Stomach smooth muscle (tissue), 2 donors: ENCODE measurements at regions not wholly inside any gene's neighbourhood (a gene's known extent, or its start where the extent isn't known, plus 50 kb on each side); places are given as distances from the start of the nearest gene placed in this dataset.

Source experiments
- H3K27ac ChIP-seq: one replicate; pipeline ENCODE4 v1.7.0; 2013; ENCODE audit warnings: mild to moderate bottlenecking, low read length, inconsistent platforms
- H3K27me3 ChIP-seq, 2 donors: one replicate each; pipeline ENCODE4 v1.7.0; 2013; ENCODE audit warnings: low read length in 2 of 2; ENCODE audit not compliant: insufficient read depth in 2 of 2, control insufficient read depth in 1 of 2
- H3K36me3 ChIP-seq, 2 donors: one replicate each; pipeline ENCODE4 v1.7.0; 2013; ENCODE audit warnings: low read length in 2 of 2; ENCODE audit not compliant: control insufficient read depth in 2 of 2, insufficient read depth in 2 of 2
- H3K4me1 ChIP-seq: one replicate; pipeline ENCODE4 v1.7.0; 2013; ENCODE audit warnings: low read length; ENCODE audit not compliant: control insufficient read depth, insufficient read depth
- H3K4me3 ChIP-seq, 2 donors: one replicate each; pipeline ENCODE4 v1.7.0; 2013; ENCODE audit warnings: low read length in 2 of 2
- H3K9ac ChIP-seq, 2 donors: one replicate each; pipeline ENCODE4 v1.7.0; 2013; ENCODE audit warnings: low read length in 2 of 2, mild to moderate bottlenecking in 1 of 2
- H3K9me3 ChIP-seq, 2 donors: one replicate each; pipeline ENCODE4 v1.7.0; 2013; ENCODE audit warnings: low read length in 2 of 2; ENCODE audit not compliant: control insufficient read depth in 2 of 2
- donor health status: healthy.
- donor health status: Pancreatic carcinoma.

DNA sequence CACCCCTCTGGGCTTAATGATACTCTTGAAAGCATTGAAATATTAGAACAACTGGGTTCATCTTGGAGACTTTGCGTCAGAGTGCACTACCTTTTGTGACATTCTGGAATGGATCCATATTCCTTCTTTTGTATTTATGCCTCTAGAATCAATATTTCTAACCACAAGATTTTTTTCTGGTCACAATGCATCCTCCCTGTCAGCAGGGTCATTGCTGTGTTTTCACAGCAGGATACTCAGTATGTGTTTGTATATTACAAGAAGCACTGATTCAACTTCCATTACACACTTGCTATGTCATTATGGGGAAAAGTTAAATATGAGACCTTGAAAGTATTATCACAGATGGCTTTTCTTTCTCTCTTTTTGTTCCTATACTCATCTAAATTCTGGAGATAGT, 370.0 kb downstream of the HS3ST3B1 start:
- Histone ChIP-seq H3K9me3 (no peaks in the 10 kb centered on the region), H3K4me3 (no peak overlapping the region)

DNA sequence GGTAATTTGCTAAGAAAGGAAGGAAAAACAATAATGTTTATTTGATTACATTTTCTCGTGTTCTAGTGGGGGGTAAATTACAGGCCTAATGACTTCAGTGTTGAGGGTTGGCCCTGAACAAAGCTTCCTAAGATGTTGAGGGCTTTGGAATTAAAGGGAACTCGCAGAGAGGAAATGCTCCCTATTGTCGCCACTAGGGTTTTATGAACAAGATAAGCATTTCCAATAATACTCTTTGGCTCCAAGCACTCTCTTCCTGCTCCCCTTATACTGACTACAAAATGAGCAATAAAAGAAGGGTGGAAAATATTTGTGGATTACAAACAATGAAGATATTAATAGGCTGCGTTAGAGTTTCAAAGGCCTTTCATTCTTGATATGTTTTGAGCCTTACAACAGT, 363.6 kb downstream of the HS3ST3B1 start:
- H3K4me3 ChIP-seq = no peak overlapping the region
- H3K4me1 ChIP-seq = no peaks in the 10 kb centered on the region
- H3K36me3 ChIP-seq = no peaks in the 10 kb centered on the region
- H3K9ac ChIP-seq = no peak overlapping the region
- H3K27ac ChIP-seq = no peak overlapping the region
- H3K27me3 ChIP-seq = no peaks in the 10 kb centered on the region
- no peaks in the 10 kb centered on the region for H3K9me3 ChIP-seq

More for the DNA sequence above, 370.0 kb downstream of the HS3ST3B1 start:
- H3K27me3 ChIP-seq = no peaks in the 10 kb centered on the region
- no peaks in the 10 kb centered on the region for H3K36me3 ChIP-seq
- H3K27ac ChIP-seq = no peak overlapping the region
- no peaks in the 10 kb centered on the region for H3K4me1 ChIP-seq
- no peak overlapping the region for H3K9ac ChIP-seq

DNA sequence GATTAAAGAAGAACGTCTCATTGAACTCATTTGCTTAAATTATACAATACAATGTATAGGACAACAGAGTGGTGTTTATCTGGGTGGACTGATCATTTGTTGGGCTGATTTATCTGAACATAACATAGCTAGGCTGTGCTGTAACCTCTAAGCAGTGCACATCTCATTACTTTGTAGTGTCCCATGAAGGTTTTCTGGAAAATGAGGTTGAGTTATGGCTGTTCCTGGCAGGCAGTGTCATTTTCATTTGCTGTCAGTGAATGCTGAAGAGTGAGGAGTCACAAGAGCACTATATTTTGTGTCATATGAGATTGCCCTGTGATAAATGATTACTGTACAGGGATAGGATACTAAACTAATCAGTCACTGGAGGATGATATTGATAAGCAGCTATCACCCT, 340.2 kb downstream of the HS3ST3B1 start:
- Histone ChIP-seq H3K27ac (no peak overlapping the region), H3K27me3 (no peaks in the 10 kb centered on the region), H3K9me3 (no peaks in the 10 kb centered on the region), H3K4me1 (no peaks in the 10 kb centered on the region), H3K9ac (no peak overlapping the region), H3K36me3 (no peaks in the 10 kb centered on the region), H3K4me3 (no peak overlapping the region)

DNA sequence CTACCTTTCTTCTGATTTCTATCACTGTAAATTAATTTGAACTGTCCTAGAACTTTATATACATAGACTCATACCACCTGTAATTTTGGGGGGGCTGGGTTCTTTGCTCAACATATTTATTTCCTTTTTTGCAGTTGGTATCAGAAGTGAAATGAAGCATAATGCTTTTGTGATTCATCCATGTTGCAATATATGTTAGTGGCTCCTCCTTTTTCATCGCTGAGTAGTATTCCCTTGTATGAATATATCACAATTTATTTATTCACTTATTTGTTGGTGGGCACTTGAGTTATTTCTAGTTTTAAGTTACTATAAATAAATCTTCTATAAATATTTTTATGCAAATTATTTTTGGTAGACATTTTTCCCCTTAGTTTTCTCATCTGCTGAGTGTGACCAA, 336.4 kb downstream of the HS3ST3B1 start:
- Histone ChIP-seq H3K36me3 (no peaks in the 10 kb centered on the region), H3K27me3 (no peaks in the 10 kb centered on the region), H3K9me3 (no peaks in the 10 kb centered on the region), H3K4me1 (no peaks in the 10 kb centered on the region), H3K27ac (no peak overlapping the region), H3K4me3 (no peak overlapping the region), H3K9ac (no peak overlapping the region)

DNA sequence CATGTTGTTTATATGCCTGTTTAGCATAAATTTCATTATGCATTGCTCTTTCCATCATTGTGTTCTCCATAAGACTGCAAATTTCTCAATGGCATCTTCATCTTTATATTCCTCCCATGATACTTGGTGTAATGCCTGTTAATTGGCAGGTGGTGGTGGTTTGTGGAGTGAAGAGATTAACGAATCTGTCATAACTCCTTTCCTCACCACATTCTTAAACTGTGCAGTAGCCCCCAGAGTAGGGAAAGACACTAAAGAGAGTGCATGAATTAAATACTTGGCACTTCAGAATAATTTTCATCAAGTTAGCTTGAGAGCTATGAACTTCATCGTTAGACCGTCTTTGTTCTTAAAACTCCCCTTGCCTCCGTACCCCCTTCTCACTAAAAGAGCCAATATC, 329.7 kb downstream of the HS3ST3B1 start:
- Histone ChIP-seq H3K27me3 (no peaks in the 10 kb centered on the region), H3K9ac (no peak overlapping the region), H3K9me3 (peaks cover 0 to 4% of the 10 kb centered on the region in 2 donors), H3K36me3 (no peaks in the 10 kb centered on the region), H3K27ac (no peak overlapping the region), H3K4me1 (no peaks in the 10 kb centered on the region), H3K4me3 (no peak overlapping the region)

DNA sequence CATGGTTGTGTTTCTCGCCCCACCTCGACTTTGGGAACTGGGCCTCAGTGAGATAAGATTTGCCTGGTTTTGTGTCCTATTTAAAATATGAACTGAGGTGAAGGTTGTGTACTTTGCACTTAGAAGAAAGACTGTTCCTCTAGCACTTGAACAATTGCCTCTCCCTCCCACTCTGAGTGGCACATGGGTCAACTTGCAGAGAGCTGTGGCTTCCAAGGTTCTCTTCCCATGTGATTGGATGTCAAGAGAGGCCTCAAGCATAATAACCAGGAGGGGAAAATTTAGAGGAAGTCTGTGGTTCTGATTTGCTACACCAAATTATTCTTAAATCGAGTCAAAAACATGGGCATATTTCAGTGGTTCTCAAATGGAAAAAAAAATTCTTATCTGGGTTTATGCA, 329.2 kb downstream of the HS3ST3B1 start:
- Histone ChIP-seq H3K27ac (no peak overlapping the region), H3K4me1 (no peaks in the 10 kb centered on the region), H3K9ac (no peak overlapping the region), H3K4me3 (no peak overlapping the region), H3K27me3 (no peaks in the 10 kb centered on the region), H3K9me3 (peaks cover 0 to 4% of the 10 kb centered on the region in 2 donors), H3K36me3 (no peaks in the 10 kb centered on the region)

DNA sequence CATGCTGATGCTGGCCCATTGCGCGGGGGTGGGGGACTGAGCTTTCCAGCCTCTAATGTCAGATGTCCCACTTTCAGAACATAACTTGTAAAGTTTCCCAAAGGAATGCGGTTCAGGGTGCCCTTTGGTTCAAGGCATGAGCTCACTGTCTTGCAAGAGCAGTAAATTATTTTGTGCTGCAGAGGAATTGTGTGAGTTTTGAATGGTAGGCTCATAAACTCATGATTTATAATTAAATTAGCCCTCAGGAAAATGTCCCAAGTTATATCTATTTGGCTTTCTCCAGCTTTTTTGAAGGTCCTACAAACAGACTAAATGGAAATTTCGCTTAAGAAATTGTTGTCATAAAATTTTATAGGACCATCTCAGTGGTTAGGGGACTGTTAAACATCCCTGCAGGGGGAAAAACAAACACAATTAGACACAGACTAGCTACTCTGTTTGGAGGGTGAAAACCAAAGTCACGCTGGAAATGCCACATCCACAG, 321.8 kb downstream of the HS3ST3B1 start:
- Histone ChIP-seq H3K9ac (no peak overlapping the region), H3K4me3 (no peak overlapping the region), H3K36me3 (no peaks in the 10 kb centered on the region), H3K4me1 (no peaks in the 10 kb centered on the region), H3K27me3 (peaks cover 0 to 2% of the 10 kb centered on the region in 2 donors), H3K9me3 (peaks cover 0 to 4% of the 10 kb centered on the region in 2 donors), H3K27ac (no peak overlapping the region)

DNA sequence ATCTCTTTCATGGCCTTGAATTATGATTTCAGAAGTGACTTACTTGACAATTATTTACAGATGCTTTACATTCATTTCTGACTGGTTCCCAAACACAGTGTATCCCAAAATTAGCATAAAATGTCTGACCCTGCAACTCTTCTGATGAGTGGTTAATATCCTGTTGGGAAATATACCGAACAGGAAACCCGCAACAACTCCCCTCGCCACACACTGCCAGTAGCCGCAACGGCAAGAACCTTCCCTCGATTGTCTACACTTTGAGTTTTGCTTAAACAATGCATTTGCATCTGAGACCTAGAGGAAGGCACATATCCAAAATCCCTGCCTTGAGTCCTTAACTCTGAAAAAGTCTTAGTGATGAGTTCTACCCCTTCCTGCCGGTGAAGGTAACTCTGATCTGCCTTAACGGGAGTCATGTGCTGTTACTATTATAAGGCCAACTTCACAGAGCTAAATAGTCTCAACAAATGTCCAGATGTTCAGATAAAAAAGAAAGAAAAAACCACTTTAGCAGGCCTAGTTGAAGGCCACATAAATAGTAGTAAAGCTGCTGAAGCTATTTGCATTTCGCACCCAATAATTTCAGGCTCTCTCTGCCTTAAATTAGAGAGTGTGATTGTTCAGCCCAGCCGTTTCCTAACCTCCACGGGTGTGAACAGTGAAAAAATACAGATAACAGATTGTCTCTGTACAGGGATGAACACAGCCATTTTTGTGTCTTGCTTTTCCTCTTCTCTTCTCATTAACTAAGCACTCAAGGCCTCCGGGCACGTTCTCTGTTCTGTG, 321.1 kb downstream of the HS3ST3B1 start:
- H3K4me1 ChIP-seq = no peaks in the 10 kb centered on the region
- no peak overlapping the region for H3K4me3 ChIP-seq
- peaks cover 0 to 4% of the 10 kb centered on the region in 2 donors for H3K9me3 ChIP-seq
- no peak overlapping the region for H3K27ac ChIP-seq
- H3K36me3 ChIP-seq = no peaks in the 10 kb centered on the region
- H3K9ac ChIP-seq = no peak overlapping the region
- H3K27me3 ChIP-seq = peaks cover 0 to 2% of the 10 kb centered on the region in 2 donors

DNA sequence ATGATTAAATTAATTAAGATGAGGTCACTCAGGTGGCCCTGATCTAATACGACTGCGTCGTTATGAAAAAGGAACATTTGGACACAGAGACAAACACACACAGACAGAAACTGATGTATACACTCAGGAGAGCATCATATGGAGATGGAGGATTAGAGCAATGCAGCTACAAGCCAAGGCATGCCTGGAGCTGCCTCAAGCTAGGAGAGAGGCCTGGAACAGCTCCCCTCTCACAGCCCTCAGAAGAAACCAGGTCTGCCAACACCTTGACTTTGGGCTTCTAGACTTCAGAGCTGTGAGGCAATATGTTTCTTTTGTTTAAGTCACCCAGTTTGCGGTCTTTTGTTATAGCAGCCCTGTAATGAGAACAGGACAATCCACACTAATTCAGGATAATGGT, 318.9 kb downstream of the HS3ST3B1 start:
- Histone ChIP-seq H3K27me3 (peaks cover 0 to 2% of the 10 kb centered on the region in 2 donors), H3K27ac (no peak overlapping the region), H3K4me3 (no peak overlapping the region), H3K9ac (no peak overlapping the region), H3K36me3 (no peaks in the 10 kb centered on the region), H3K9me3 (no peaks in the 10 kb centered on the region), H3K4me1 (no peaks in the 10 kb centered on the region)

DNA sequence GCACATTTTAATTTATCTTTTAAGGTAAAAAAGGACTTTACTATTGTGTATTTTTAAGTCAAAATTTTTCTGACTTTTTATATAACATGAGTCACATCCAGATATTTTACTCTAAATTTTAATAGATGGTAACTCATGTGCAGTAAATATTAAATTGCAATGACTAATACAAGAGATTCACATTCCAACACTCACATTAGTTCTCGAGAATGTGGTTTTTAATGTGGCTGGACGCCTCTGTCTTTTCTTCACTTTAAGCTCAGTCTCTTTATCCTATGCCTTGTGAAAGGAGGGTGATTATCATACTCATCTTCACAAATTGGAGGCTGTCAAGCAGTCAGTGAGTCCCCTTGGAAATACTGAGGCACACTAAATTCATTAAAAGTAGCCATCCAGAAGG, 315.6 kb downstream of the HS3ST3B1 start:
- Histone ChIP-seq H3K9ac (no peak overlapping the region), H3K4me1 (no peaks in the 10 kb centered on the region), H3K27me3 (peaks cover 0 to 2% of the 10 kb centered on the region in 2 donors), H3K36me3 (no peaks in the 10 kb centered on the region), H3K9me3 (no peaks in the 10 kb centered on the region), H3K27ac (no peak overlapping the region), H3K4me3 (no peak overlapping the region)

DNA sequence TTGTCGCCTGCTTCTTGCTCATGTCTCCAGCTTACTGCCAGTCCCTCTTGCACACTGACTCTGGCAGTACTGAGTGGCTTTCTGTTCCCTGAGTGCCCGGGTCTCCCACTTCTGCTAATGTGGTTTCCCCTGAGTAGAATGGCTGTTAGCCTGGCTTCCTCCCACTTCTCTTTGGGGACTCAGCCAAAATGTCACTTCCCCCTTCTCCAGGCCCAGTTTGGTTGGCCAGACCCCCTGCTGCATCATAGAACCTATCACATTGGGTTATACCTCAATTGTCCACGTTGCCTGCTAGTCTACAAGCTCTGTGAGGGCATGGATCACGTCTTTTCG, 304.4 kb downstream of the HS3ST3B1 start:
- H3K4me3 ChIP-seq = no peak overlapping the region
- H3K27me3 ChIP-seq = no peaks in the 10 kb centered on the region
- no peaks in the 10 kb centered on the region for H3K4me1 ChIP-seq
- H3K36me3 ChIP-seq = no peaks in the 10 kb centered on the region
- H3K9ac ChIP-seq = no peak overlapping the region
- no peaks in the 10 kb centered on the region for H3K9me3 ChIP-seq
- H3K27ac ChIP-seq = no peak overlapping the region
